Uterus (tissue), 3 donors: ENCODE measurements at regions not wholly inside any gene's neighbourhood (a gene's known extent, or its start where the extent isn't known, plus 50 kb on each side); places are given as distances from the start of the nearest gene placed in this dataset.

Experiments used
- DNase-seq, 2 donors: peaks; one replicate each; pipeline ENCODE4 v3.0.0-alpha.2; 2019 to 2020
- H3K27ac ChIP-seq, 2 donors: fragments of 200-600 bp; sonication (generic); 1 replicate in 1 of 2; 2 replicates in 1 of 2; pipeline ENCODE4 v1.5.1; 2016 to 2018
- H3K27me3 ChIP-seq, 2 donors: fragments of 200-600 bp; sonication (generic); one replicate each; pipeline ENCODE4 v1.5.1; 2018 to 2019; ENCODE audit warnings: control low read depth in 1 of 2
- H3K36me3 ChIP-seq, 2 donors: fragments of 200-600 bp; sonication (generic); one replicate each; pipeline ENCODE4 v1.5.1; 2019; ENCODE audit warnings: control low read depth in 1 of 2
- H3K4me1 ChIP-seq, 2 donors: fragments of 200-600 bp; sonication (generic); one replicate each; pipeline ENCODE4 v1.5.1; 2018 to 2019; ENCODE audit warnings: control low read depth in 1 of 2
- H3K4me3 ChIP-seq, 2 donors: fragments of 200-600 bp; sonication (generic); 1 replicate in 1 of 2; 2 replicates in 1 of 2; pipeline ENCODE4 v1.5.1; 2018 to 2019; ENCODE audit warnings: mild to moderate bottlenecking in 1 of 2
- H3K9me3 ChIP-seq, 2 donors: fragments of 200-600 bp; sonication (generic); one replicate each; pipeline ENCODE4 v1.5.1; 2019; ENCODE audit warnings: control low read depth in 1 of 2
- POLR2A ChIP-seq, 2 donors: fragments of 450-650 bp; IDR thresholded peaks; one replicate each; pipeline ENCODE4 v1.6.1; 2016; ENCODE audit warnings: antibody characterized with exemption in 2 of 2, mild to moderate bottlenecking in 1 of 2, moderate library complexity in 1 of 2
- intact Hi-C: fragments of 100-400 bp; cut with DNase I; formaldehyde crosslinking; loops from one replicate; pipeline ENCODE4 v1.15.1; 2023; ENCODE audit warnings: low total_unique reads
- TF ChIP-seq, protein P1 (sequence below), 4 experiments: fragments of 200-600 bp in 2 of 4; fragments of 450-650 bp in 2 of 4; sonication (generic) in 2 of 4; IDR thresholded peaks; one replicate each; pipeline ENCODE4 v1.5.1; 2016 to 2019; ENCODE audit warnings: antibody characterized with exemption in 4 of 4, mild to moderate bottlenecking in 2 of 4, moderate library complexity in 1 of 4
- donor health status: DM: yes; HTN: yes; CAD: no.

DNA sequence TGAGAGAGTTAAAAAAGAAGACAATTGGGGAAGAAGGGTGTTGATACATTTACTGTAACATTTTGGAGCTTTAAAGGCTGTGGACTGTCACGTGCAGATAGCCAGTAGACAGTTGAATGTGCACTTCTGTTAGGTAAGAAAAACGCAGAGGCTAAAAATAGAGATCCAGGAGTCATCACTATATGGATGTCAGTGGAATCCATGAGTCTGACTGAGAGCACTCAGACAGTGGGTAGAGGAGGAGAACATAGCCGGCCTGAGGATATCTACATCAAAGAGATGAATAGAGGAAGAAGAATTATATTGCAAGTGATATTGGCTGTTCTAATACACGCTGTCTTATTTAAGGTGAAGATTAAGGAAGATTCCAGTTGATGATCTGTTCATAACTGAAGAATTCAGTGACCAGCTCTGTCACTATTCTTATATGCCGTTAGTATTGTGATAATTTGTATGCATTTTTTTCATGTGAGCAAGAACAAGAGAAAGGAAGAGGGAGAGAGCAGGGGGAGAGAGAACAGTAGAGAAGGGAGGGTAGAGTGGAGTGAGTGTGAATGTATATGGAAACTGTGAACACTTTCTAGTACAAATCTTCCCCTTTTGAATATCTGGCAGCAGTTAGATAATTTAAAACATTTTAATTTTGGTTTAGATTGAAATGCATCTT is 344.8 kb downstream of the CHRM3 start:
- DNase-seq: no peak
- Histone ChIP-seq H3K27me3 (no peaks in the 10 kb centered on the region), H3K9me3 (no peaks in the 10 kb centered on the region), H3K4me3 (no peak overlapping the region), H3K36me3 (no peaks in the 10 kb centered on the region), H3K4me1 (no peaks in the 10 kb centered on the region), H3K27ac (no peak overlapping the region)
- intact Hi-C loops: no loop called here
- no peak for TF ChIP-seq POLR2A (IDR thresholded peaks at IDR 0.05)
- TF ChIP-seq, protein P1, sequence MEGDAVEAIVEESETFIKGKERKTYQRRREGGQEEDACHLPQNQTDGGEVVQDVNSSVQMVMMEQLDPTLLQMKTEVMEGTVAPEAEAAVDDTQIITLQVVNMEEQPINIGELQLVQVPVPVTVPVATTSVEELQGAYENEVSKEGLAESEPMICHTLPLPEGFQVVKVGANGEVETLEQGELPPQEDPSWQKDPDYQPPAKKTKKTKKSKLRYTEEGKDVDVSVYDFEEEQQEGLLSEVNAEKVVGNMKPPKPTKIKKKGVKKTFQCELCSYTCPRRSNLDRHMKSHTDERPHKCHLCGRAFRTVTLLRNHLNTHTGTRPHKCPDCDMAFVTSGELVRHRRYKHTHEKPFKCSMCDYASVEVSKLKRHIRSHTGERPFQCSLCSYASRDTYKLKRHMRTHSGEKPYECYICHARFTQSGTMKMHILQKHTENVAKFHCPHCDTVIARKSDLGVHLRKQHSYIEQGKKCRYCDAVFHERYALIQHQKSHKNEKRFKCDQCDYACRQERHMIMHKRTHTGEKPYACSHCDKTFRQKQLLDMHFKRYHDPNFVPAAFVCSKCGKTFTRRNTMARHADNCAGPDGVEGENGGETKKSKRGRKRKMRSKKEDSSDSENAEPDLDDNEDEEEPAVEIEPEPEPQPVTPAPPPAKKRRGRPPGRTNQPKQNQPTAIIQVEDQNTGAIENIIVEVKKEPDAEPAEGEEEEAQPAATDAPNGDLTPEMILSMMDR (IDR thresholded peaks at IDR 0.05): no peak

DNA sequence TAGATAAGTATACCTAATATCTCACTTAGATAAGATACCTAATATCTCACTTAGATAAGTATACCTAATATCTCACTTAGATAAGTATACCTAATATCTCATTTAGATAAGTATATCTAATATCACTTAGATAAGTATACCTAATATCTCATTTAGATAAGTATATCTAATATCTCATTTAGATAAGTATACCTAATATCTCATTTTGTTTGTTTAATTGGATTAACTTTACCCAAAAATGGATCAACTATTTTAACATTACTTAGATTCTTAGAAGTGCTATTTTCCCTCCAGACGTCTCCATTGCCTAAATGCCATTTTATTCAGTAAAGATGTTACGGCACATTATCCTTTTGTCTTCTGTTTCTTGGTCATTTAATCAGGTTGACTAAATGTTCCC is 346.4 kb downstream of the CHRM3 start:
- H3K27ac ChIP-seq: no peak overlapping the region
- no peaks in the 10 kb centered on the region for H3K9me3 ChIP-seq
- H3K4me3 ChIP-seq: no peak overlapping the region
- TF ChIP-seq, protein P1 (IDR thresholded peaks at IDR 0.05): no peak
- no peak for TF ChIP-seq POLR2A (IDR thresholded peaks at IDR 0.05)
- no peak for DNase-seq
- no peaks in the 10 kb centered on the region for H3K4me1 ChIP-seq
- H3K36me3 ChIP-seq: no peaks in the 10 kb centered on the region
- intact Hi-C loops: no loop called here
- H3K27me3 ChIP-seq: no peaks in the 10 kb centered on the region

DNA sequence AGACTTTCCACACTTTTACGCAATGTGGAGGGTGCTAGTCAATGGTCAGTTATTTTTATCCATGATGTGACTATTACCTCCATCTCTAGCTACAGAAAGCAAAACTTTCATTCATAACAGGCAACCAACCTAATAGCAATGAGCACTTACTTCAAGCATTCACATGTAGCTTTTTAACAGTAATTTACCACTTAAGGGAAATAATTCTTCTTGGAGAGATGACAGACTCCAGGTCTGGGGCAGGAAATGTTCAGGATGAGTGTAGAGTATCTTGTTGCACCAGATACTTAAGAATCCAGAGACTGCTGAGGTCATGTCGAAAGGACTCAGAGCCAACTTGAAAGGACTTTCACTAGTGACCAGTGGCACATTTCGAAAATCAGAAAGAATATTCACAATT is 347.6 kb downstream of the CHRM3 start:
- no peaks in the 10 kb centered on the region for H3K4me1 ChIP-seq
- DNase-seq: no peak
- no peak overlapping the region for H3K27ac ChIP-seq
- H3K4me3 ChIP-seq: no peak overlapping the region
- TF ChIP-seq, protein P1 (IDR thresholded peaks at IDR 0.05): no peak
- no peak for TF ChIP-seq POLR2A (IDR thresholded peaks at IDR 0.05)
- H3K9me3 ChIP-seq: no peaks in the 10 kb centered on the region
- H3K36me3 ChIP-seq: no peaks in the 10 kb centered on the region
- intact Hi-C loops: no loop called here
- no peaks in the 10 kb centered on the region for H3K27me3 ChIP-seq

DNA sequence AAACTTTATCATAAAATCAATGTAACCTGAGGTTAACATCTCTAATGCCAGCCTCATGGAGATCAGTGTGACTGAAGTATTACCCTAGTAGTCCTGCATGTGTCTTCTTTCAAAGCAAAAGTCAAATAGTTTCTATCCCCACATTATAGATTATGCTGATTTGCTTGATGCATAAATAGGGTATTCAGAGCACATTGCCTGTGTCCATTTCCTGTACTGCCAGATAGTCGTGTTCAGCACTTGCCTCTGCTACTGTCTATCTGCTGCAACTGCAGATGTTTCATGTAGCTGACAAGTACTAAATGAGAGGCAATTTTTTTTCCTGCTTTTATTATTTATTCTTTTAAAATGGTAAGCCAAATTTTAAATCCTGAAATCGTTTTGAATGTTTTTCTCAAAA is 348.7 kb downstream of the CHRM3 start:
- Histone ChIP-seq H3K4me1 (no peaks in the 10 kb centered on the region), H3K27me3 (no peaks in the 10 kb centered on the region), H3K9me3 (no peaks in the 10 kb centered on the region), H3K27ac (no peak overlapping the region), H3K4me3 (no peak overlapping the region), H3K36me3 (no peaks in the 10 kb centered on the region)
- no peak for DNase-seq
- TF ChIP-seq POLR2A (IDR thresholded peaks at IDR 0.05): no peak
- TF ChIP-seq, protein P1 (IDR thresholded peaks at IDR 0.05): no peak
- intact Hi-C loops: no loop called here

DNA sequence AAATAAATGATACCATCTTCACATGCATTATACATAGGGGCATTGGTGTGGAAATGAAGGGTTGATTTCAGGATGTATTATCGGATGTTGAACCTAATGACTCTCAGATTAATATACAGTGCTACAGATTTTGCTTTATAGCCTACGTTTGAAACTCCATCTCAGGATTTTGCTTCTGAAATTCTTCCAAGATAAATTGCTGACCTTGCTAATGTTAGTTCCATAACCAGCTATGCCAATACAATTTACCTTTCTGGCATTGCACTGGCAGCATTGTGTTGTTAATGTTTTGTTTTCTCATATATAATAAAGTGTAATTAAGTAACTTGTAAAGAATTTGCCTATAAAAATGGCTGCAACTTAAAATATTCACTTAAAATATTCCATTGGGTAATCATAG is 350.1 kb downstream of the CHRM3 start:
- intact Hi-C loops: no loop called here

More for the DNA sequence above, 350.1 kb downstream of the CHRM3 start:
- no peak for DNase-seq
- TF ChIP-seq, protein P1 (IDR thresholded peaks at IDR 0.05): no peak
- TF ChIP-seq POLR2A (IDR thresholded peaks at IDR 0.05): no peak
- Histone ChIP-seq H3K27me3 (no peaks in the 10 kb centered on the region), H3K4me3 (no peak overlapping the region), H3K4me1 (no peaks in the 10 kb centered on the region), H3K36me3 (no peaks in the 10 kb centered on the region), H3K27ac (no peak overlapping the region), H3K9me3 (no peaks in the 10 kb centered on the region)
